Bronchial epithelial cell (primary cell): ENCODE measurements at regions not wholly inside any gene's neighbourhood (a gene's known extent, or its start where the extent isn't known, plus 50 kb on each side); places are given as distances from the start of the nearest gene placed in this dataset.
"Not testable (repeated sequence)": the region's sequence is repeated elsewhere in the genome, so short reads cannot be mapped to it uniquely, and the experiment has no call there.

ENCODE experiments used
- DNase-seq: peaks from one replicate; pipeline ENCODE4 v3.0.0-alpha.2; 2010; ENCODE audit warnings: low read depth
- FAIRE-seq: peaks from 2 replicates; lab custom pipeline; 2011; peaks lifted over from hg19 to GRCh38; lab: Jason Lieb, UNC
- H3K27me3 ChIP-seq: 2 replicates; pipeline ENCODE4 v1.5.1; 2011; ENCODE audit warnings: low read length; ENCODE audit not compliant: control insufficient read depth, insufficient read depth
- H3K36me3 ChIP-seq: 2 replicates; pipeline ENCODE4 v1.5.1; 2011; ENCODE audit warnings: low read length; ENCODE audit not compliant: control insufficient read depth, insufficient read depth
- H3K4me3 ChIP-seq: 2 replicates; pipeline ENCODE4 v1.5.1; 2011; ENCODE audit warnings: mild to moderate bottlenecking, low read depth, low read length, control low read depth
- CTCF ChIP-seq: IDR thresholded peaks from 2 replicates; pipeline ENCODE4 v1.5.1; 2011; ENCODE audit warnings: mild to moderate bottlenecking, moderate library complexity, low read length, control low read depth, inconsistent platforms; ENCODE audit not compliant: insufficient read depth, severe bottlenecking

GRCh38 chr4:33470805-33471204 lies 2750.6 kb downstream of the PCDH7 start:
- no peak for DNase-seq
- TF ChIP-seq CTCF: no peak
- no peak for FAIRE-seq
- Histone ChIP-seq H3K4me3 (no peak overlapping the region), H3K27me3 (no peaks in the 10 kb centered on the region), H3K36me3 (no peaks in the 10 kb centered on the region)

GRCh38 chr4:33477715-33478114 lies 2757.5 kb downstream of the PCDH7 start:
- Histone ChIP-seq H3K36me3 (no peaks in the 10 kb centered on the region), H3K27me3 (no peaks in the 10 kb centered on the region), H3K4me3 (no peak overlapping the region)
- TF ChIP-seq CTCF: no peak
- FAIRE-seq (no peak), DNase-seq (no peak)

GRCh38 chr4:33482773-33483172 lies 2761.5 kb downstream of the ARAP2 start:
- no peaks in the 10 kb centered on the region for H3K36me3 ChIP-seq
- DNase-seq (peak; percentile 48), FAIRE-seq (no peak)
- no peaks in the 10 kb centered on the region for H3K27me3 ChIP-seq
- no peak for TF ChIP-seq CTCF
- no peak overlapping the region for H3K4me3 ChIP-seq

GRCh38 chr4:33485111-33485510 lies 2759.2 kb downstream of the ARAP2 start:
- no peak for TF ChIP-seq CTCF
- DNase-seq (no peak), FAIRE-seq (no peak)
- no peaks in the 10 kb centered on the region for H3K27me3 ChIP-seq
- no peak overlapping the region for H3K4me3 ChIP-seq
- no peaks in the 10 kb centered on the region for H3K36me3 ChIP-seq

- DNase-seq (peak; percentile 40), FAIRE-seq (no peak)
- no peak overlapping the region for H3K4me3 ChIP-seq
- TF ChIP-seq CTCF: no peak
- no peaks in the 10 kb centered on the region for H3K36me3 ChIP-seq
- H3K27me3 ChIP-seq: no peaks in the 10 kb centered on the region
These were observed 2751.1 kb downstream of the ARAP2 start for GRCh38 chr4:33493231-33493630.

GRCh38 chr4:33494150-33494549 lies 2750.2 kb downstream of the ARAP2 start:
- H3K36me3 ChIP-seq: no peaks in the 10 kb centered on the region
- no peak for TF ChIP-seq CTCF
- DNase-seq (peak; percentile 22), FAIRE-seq (no peak)
- no peak overlapping the region for H3K4me3 ChIP-seq
- no peaks in the 10 kb centered on the region for H3K27me3 ChIP-seq

- not testable (repeated sequence) for FAIRE-seq, H3K36me3 ChIP-seq, DNase-seq
These were observed 2742.7 kb downstream of the ARAP2 start for GRCh38 chr4:33501587-33501986.

More at GRCh38 chr4:33501587-33501986, 2742.7 kb downstream of the ARAP2 start:
- H3K27me3 ChIP-seq, H3K4me3 ChIP-seq: not testable (repeated sequence)
